HG03196 (cell line): ENCODE measurements at regions not wholly inside any gene's neighbourhood (a gene's known extent, or its start where the extent isn't known, plus 50 kb on each side); places are given as distances from the start of the nearest gene placed in this dataset.

Experiments used
- ATAC-seq: cut with Tn5 transposase; IDR thresholded peaks from one replicate; pipeline ENCODE4 v1.9.1; 2021; ENCODE audit not compliant: unreplicated experiment

DNA sequence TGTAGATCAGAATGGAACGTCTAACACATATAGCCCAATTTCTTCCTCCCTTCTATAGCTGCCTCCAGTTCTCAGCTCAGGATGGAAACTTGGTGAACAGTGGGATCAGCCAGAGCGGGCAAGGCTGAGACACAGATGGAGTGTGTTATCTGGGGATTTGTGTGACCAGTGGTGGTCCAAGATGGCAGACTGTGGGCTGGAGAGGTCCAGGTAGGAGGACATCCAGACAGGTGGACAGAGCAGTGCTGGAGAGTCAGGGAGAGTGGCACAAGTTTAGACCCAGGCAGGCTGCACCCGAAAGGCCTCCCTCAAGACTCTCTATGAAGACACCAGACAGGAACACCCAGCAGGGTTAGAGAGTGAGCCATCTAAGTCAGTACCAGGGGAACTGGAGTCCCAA lies 116.1 kb upstream of the CPSF6 start:
- no peak for ATAC-seq

GRCh38 chr12:69123919-69124638 lies 115.3 kb upstream of the CPSF6 start:
- no peak for ATAC-seq

- ATAC-seq: no peak
Observed at GRCh38 chr12:69129017-69129416, 110.4 kb upstream of the CPSF6 start.

GRCh38 chr12:69129564-69129963 lies 109.8 kb upstream of the CPSF6 start:
- ATAC-seq: no peak

DNA sequence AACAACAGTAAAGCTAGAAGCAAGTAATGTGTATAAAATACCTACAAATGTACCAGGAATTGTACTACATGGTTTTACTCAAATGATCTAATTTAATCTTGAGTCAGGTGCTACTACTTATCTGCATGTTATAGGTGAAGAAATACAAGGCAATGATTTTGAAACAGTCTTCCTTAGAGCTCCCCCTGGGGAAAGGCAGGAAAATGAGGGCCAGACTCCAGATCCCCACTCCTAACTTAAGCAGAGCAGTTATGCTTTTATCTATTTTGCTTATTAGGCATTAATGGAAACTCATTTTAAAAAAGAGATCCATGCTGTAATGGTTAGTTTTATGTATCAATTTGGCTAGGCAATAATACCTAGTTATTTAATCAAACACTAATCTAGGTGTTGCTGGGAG lies 109.3 kb upstream of the CPSF6 start:
- no peak for ATAC-seq

DNA sequence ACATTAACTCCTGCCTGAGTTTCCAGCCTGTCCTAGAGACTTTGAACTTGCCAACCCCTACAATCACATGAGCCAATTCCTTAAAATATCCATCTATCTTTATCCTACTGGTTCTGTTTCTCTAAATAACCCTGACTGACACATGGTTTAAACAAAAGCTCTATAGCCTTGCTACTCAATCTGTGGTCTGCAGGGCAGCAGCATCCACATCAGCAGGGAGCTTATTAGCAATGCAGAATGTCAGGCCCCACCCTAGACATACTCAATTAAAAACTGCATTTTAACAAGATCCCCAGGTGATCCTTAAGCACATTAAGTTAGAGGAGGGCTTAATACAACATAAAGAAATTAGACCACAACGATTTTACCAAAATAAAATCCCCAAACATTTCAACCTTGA lies 108.3 kb upstream of the CPSF6 start:
- no peak for ATAC-seq

DNA sequence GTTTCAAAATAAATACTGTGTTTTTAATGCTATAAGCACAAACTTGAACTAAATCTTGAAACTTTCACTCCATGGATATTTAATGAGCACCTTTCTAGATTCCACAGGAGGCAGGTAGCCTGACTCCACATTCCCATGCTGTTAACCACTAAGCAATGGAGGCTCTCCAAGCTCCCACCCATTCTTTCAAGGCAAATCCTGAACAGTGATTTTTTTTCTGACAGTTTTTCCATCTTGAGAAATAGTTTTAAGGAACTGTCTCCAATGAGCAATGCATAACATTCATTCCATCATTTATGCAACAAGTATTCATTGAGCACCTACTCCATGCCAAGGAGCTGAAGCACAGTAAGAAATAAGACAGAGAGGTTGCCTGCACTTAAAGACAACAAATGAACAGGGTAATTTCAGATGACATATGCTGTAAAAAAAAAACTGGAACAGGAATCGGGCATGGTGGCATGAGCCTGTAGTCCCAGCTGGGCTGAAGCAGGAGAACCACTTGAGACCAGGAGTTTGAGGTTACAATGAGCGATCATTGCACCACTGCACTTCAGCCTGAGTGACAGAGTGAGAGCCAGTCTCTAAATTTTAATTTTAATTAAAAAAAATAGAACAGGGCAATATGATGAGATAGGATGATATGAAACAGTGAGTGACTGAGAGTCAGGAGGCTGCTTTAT lies 102.3 kb upstream of the CPSF6 start:
- no peak for ATAC-seq

DNA sequence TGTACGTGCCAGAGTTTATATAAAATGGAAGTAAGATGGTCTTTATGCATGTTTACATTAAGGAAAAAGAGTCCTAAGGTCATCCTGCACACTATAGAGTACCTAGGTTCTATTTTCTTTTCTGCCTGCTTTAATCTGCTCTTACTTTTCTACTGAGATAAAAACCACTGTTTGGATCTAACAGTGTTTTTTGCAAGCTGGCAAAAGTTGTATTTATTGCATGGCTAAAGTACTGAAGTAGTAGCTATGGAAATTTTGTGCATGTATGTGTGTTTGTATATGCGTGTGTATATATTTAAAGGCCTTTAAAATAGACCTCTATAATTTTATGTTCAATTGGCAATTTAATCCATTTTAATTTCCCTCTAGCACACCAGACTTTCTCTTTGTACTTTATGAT lies 98.3 kb upstream of the CPSF6 start:
- ATAC-seq: no peak

- ATAC-seq: no peak
Observed at GRCh38 chr12:69149270-69149669, 90.1 kb upstream of the CPSF6 start.

DNA sequence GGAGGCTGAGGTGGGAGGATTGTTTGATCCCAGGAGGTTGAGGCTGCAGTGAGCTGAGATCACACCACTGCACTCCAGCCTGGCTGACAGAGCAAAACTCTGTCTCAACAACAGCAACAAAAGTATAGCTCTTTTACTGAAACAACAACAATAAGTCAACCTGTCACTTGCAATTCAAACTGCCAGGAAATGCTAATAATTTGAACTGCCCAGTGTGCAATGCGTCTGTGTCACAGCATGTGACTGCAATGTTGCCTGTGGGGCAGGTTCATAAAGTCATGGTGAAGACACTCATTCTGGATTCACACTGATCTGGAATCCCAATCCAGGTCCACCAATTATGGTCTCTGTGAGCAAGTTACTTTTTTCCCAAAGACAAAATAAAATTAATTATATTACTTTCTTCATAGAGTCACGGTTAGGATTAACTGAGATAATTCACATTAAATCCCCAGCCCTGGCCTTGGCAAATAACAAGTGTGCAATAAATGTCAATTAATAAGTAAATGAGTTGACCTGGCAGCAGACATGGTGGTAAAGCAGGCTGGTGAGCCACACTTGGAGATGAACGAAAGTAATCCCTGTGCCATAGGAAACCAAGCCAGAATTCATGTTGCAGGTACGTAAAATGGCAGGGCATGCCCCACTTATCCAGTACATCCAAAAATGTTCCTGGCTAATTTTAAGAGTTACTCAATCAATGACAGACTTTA lies 89.1 kb upstream of the CPSF6 start:
- no peak for ATAC-seq

GRCh38 chr12:69150796-69151127 lies 88.6 kb upstream of the CPSF6 start:
- no peak for ATAC-seq

- no peak for ATAC-seq
Observed at GRCh38 chr12:69151254-69151764, 88.1 kb upstream of the CPSF6 start.

DNA sequence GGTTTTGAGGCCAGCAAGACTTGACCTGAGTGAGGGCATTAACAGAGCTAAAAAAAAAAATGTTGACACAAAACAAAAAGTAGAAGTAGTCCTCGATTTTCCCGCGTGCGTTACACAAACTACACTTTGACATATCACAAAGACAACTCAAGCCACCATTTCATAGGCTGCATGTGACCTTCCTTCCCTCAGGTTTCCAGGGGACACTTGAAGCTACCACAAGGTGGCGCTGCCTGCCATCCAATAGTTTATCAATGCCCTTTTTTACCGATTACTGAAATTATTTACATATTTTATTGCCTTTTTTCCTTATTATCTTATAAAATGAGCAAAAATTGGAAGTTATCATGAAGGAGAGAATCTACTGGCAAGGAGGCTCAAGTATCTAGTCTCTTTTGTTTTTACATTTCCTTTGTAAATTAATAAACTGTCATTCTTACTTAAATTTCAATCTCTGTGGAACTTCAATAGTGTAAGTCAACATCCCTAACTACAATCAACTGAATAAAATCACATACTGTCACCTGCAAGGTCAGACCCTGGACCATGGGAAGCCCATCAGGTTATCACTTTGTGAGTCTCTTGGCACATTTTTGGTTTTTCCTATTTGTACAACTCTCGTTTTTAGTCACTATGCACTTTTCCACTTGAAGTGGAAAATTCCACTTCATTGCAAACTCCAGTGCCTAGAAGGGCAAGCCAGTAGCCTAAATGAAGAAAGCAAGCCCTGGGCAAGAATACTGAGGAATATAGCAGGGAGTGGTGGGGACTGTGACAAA lies 84.6 kb upstream of the CPSF6 start:
- no peak for ATAC-seq

DNA sequence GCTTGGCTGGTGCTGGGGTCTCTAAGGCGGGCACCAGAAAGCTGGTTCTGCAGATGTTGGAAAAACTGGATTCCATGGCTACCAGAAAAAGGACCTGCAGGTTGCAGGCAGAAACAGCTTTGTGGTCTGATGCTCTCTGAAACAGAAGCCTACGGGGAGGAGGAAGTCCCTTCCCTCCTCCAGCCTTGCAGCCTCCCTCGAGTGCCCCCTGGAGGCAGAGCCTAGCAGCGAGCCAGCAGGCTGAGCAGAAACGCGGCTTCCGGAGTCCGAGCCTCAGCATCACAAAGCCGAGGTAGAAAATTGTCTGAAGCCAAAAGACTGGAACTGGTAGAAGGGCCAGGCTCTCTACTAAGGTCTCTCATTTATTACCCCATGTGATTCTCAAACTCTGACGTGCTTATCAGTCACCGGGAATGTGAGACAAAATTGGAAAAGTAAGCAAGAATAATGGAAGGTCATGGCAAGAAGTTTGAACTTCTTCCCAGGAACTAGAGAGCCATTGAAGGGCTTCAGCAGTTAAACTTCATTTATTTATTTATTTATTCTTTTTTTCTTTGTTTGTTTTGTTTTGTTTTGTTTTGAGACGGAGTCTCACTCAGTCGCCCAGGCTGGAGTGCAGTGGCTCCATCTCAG lies 82.2 kb upstream of the CPSF6 start:
- peak; percentile 93 for ATAC-seq

DNA sequence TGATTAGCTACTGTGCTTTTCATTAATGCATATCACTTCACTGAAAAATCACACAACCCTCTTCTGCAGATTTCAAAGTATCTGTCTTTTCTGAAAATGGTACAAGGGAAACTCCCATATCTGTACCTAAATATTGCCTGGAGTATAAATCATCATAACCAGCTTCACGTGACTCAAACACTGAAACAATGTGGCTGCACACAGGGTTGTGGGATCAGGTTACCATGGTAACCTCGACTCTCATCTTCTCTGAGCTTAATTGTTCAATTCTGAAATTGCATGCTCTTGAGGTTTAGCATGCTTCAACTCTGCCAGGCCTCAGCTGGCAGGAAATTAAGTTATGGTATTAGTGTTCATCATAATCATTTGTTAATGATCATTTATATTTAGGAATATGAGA lies 77.5 kb upstream of the CPSF6 start:
- ATAC-seq: peak; percentile 50

DNA sequence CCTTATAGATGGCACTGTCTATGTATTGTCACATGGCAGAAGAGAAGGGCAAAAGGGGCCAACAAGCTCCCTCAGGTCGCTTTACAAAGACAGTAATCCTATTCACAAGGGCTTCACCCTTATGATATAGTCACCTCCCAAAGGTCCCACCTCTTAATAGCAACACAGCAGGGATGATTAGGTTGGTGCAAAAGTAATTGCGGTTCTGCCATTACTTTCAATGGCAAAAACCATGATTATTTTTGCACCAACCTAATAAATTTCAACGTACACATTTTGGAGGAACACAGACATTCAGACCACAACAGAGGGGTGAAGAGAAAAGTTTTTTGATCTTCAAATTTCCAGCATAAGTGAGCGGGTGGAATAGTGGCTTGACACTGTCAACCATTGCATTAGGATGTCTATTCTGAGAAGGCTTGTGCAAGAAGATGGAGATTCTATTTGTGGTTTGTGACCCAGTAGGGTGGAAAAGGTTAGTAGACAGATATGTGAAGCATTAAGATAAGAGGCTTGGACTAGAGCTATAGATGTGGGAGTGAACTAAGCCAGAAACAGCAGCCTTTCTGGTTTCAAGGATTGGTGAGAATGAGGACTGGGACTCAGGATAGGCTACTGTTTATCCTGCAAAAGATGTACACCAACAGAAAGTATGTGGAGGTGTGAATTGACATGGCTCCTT lies 75.5 kb upstream of the CPSF6 start:
- no peak for ATAC-seq

DNA sequence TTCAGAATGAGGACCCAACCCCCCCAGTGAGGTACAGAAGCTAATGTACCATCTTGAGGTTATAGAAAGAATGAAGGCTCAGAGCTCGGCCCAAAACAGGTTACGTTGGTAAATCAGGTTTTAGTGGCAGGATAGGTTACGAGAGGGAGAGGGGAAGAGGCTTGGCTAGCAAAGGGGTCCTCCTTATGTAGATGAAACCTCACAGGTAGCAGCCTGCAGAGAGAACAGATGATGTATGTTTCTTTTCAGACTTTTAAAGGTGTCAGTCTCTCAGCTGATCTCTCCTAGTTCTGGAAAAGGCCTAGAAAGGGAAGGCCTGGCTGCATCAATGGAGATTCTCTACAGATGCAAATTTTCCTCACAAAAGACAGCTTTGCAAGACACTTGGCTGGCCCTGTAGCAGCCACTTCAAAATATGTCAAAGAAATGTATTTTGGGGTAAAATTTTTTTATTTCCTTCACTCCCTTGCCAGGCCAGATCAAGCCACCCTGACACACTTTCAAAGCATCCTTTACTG lies 71.7 kb upstream of the CPSF6 start:
- no peak for ATAC-seq

DNA sequence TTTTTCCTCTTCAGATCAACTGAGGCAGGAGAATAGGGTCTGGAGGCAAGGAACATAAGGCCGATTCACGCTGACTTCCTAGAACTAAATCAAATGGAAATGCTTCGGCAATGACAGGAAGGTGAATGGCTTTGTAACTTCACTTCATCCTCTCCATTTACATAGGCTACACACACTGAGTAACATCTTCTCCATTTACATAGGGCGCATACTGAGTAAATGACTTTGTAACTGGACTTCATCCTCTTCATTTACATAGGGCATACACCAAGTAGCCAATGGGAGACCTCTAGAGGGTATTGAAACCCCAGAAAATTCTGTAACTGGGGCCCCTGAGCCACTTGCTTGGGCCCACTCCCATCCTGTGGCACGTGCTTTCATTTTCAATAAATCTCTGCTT lies 71.0 kb upstream of the CPSF6 start:
- ATAC-seq: no peak

GRCh38 chr12:69168828-69169227 lies 70.5 kb upstream of the CPSF6 start:
- ATAC-seq: no peak

- ATAC-seq: no peak
Observed at GRCh38 chr12:69170293-69170692, 69.1 kb upstream of the CPSF6 start.
